Nephron progenitor cell (in vitro differentiated cells): ENCODE measurements at regions not wholly inside any gene's neighbourhood (a gene's known extent, or its start where the extent isn't known, plus 50 kb on each side); places are given as distances from the start of the nearest gene placed in this dataset.

ENCODE experiments used
- DNase-seq: peaks from one replicate; pipeline ENCODE4 v3.0.0; 2021
- H3K27ac Mint-ChIP-seq: 2 replicates; pipeline ENCODE4 v1.8.0; 2021; ENCODE audit warnings: mild to moderate bottlenecking, moderate library complexity, mixed read lengths
- H3K27me3 Mint-ChIP-seq: 2 replicates; pipeline ENCODE4 v1.8.0; 2021; ENCODE audit warnings: mild to moderate bottlenecking, low read depth, mixed read lengths; ENCODE audit not compliant: poor library complexity
- H3K36me3 Mint-ChIP-seq: 2 replicates; pipeline ENCODE4 v1.8.0; 2021; ENCODE audit warnings: low read depth, mixed read lengths
- H3K4me1 Mint-ChIP-seq: 2 replicates; pipeline ENCODE4 v1.8.0; 2021; ENCODE audit warnings: mixed read lengths
- H3K4me3 Mint-ChIP-seq: 2 replicates; pipeline ENCODE4 v1.8.0; 2021; ENCODE audit warnings: mild to moderate bottlenecking, moderate library complexity, mixed read lengths
- H3K9me3 Mint-ChIP-seq: 2 replicates; pipeline ENCODE4 v1.8.0; 2021; ENCODE audit warnings: mild to moderate bottlenecking, moderate library complexity, mixed read lengths
- CTCF ChIP-seq: fragments of 200-600 bp; sonication (generic); IDR thresholded peaks from 2 replicates; pipeline ENCODE4 v1.5.0; 2021; ENCODE audit warnings: antibody characterized with exemption

GRCh38 chr2:23027396-23027795, 357.6 kb upstream of the KLHL29 start:
- peak overlapping the region; percentile 66 for H3K27ac Mint-ChIP-seq
- no peak overlapping the region for H3K4me3 Mint-ChIP-seq

GRCh38 chr2:23028106-23028505, 356.9 kb upstream of the KLHL29 start:
- Mint-ChIP-seq H3K27ac (no peak overlapping the region), H3K9me3 (peaks cover 3% of the 10 kb centered on the region), H3K4me3 (no peak overlapping the region), H3K4me1 (peaks cover 27% of the 10 kb centered on the region), H3K36me3 (no peaks in the 10 kb centered on the region), H3K27me3 (peaks cover 7% of the 10 kb centered on the region)
- DNase-seq = no peak
- no peak for TF ChIP-seq CTCF

More at GRCh38 chr2:23027396-23027795, 357.6 kb upstream of the KLHL29 start:
- no peak for TF ChIP-seq CTCF
- Mint-ChIP-seq H3K4me1 (peaks cover 34% of the 10 kb centered on the region), H3K36me3 (no peaks in the 10 kb centered on the region), H3K27me3 (peaks cover 7% of the 10 kb centered on the region), H3K9me3 (peaks cover 3% of the 10 kb centered on the region)
- no peak for DNase-seq

- Mint-ChIP-seq H3K27me3 (peaks cover 7% of the 10 kb centered on the region), H3K4me3 (no peak overlapping the region)
Measured at GRCh38 chr2:23029111-23029510, 355.9 kb upstream of the KLHL29 start.

GRCh38 chr2:23029951-23030350, 355.0 kb upstream of the KLHL29 start:
- Mint-ChIP-seq H3K36me3 (no peaks in the 10 kb centered on the region), H3K27ac (no peak overlapping the region), H3K9me3 (peaks cover 3% of the 10 kb centered on the region), H3K4me1 (peaks cover 21% of the 10 kb centered on the region), H3K4me3 (no peak overlapping the region), H3K27me3 (peaks cover under 1% of the 10 kb centered on the region)
- no peak for TF ChIP-seq CTCF
- no peak for DNase-seq

More at GRCh38 chr2:23029111-23029510, 355.9 kb upstream of the KLHL29 start:
- Mint-ChIP-seq H3K9me3 (peaks cover 3% of the 10 kb centered on the region), H3K36me3 (no peaks in the 10 kb centered on the region), H3K27ac (no peak overlapping the region), H3K4me1 (peaks cover 21% of the 10 kb centered on the region)
- DNase-seq = no peak
- TF ChIP-seq CTCF = no peak

GRCh38 chr2:23034996-23035395, 350.0 kb upstream of the KLHL29 start:
- Mint-ChIP-seq H3K36me3 (no peaks in the 10 kb centered on the region), H3K27me3 (peaks cover 6% of the 10 kb centered on the region), H3K9me3 (no peaks in the 10 kb centered on the region), H3K4me1 (peaks cover 13% of the 10 kb centered on the region), H3K27ac (no peak overlapping the region), H3K4me3 (no peak overlapping the region)
- no peak for DNase-seq
- no peak for TF ChIP-seq CTCF

- Mint-ChIP-seq H3K4me3 (no peak overlapping the region), H3K27ac (no peak overlapping the region), H3K27me3 (peaks cover 6% of the 10 kb centered on the region), H3K4me1 (peaks cover 10% of the 10 kb centered on the region), H3K9me3 (no peaks in the 10 kb centered on the region), H3K36me3 (no peaks in the 10 kb centered on the region)
- DNase-seq = no peak
- no peak for TF ChIP-seq CTCF
Measured at GRCh38 chr2:23036629-23037028, 348.4 kb upstream of the KLHL29 start.
